IMR-90 (cell line): ENCODE measurements at regions not wholly inside any gene's neighbourhood (a gene's known extent, or its start where the extent isn't known, plus 50 kb on each side); places are given as distances from the start of the nearest gene placed in this dataset.

Experiments
- ATAC-seq: fragments of 200-7000 bp; cut with Tn5 transposase; 2 replicates; pipeline ENCODE4 v1.9.1; 2020; ENCODE audit warnings: low read depth, mild to moderate bottlenecking, moderate library complexity
- BruUV-seq: library from RNA; stranded (reverse); fragments of 400-500 nt; replicated peaks from 2 replicates; lab custom pipeline; 2021; lab: Mats Ljungman, UMichigan
- CTCF ChIA-PET: fragments of 300-600 bp; formaldehyde crosslinking; extraction: SDS; loops from one replicate; lab custom pipeline; 2021; ENCODE audit warnings: antibody characterized with exemption; lab: Yijun Ruan, JAX
- POLR2A ChIA-PET: fragments of 300-600 bp; sonication (Branson Sonifier 250); formaldehyde crosslinking; loops from one replicate; lab custom pipeline; 2022; ENCODE audit warnings: antibody characterized with exemption; ENCODE audit not compliant: unreplicated experiment; lab: Charles Lee
- DNase-seq: peaks from one replicate; pipeline ENCODE4 v3.0.0; 2013
- H2AFZ ChIP-seq: replicated peaks from 2 replicates; pipeline ENCODE3; 2013; ENCODE audit warnings: low read length, mild to moderate bottlenecking; ENCODE audit not compliant: poor library complexity
- H2AK5ac ChIP-seq: 2 replicates; pipeline ENCODE4 v1.6.1; 2013; ENCODE audit warnings: low read depth, low read length, inconsistent platforms
- H2AK9ac ChIP-seq: replicated peaks from 2 replicates; pipeline ENCODE3; 2013; ENCODE audit warnings: mild to moderate bottlenecking, low read depth, low read length, moderate library complexity; ENCODE audit not compliant: poor library complexity
- H2BK120ac ChIP-seq: 2 replicates; pipeline ENCODE4 v1.6.1; 2013; ENCODE audit warnings: low read depth, low read length, inconsistent platforms
- H2BK15ac ChIP-seq: 3 replicates; pipeline ENCODE4 v1.6.1; 2013; ENCODE audit warnings: low read depth, low read length, inconsistent platforms
- H2BK20ac ChIP-seq: 2 replicates; pipeline ENCODE4 v1.6.1; 2013; ENCODE audit warnings: low read depth, mild to moderate bottlenecking, inconsistent platforms, low read length, moderate library complexity
- H2BK5ac ChIP-seq: 2 replicates; pipeline ENCODE4 v1.6.1; 2013; ENCODE audit warnings: mild to moderate bottlenecking, low read depth, low read length, inconsistent platforms; ENCODE audit not compliant: poor library complexity, severe bottlenecking
- H3K14ac ChIP-seq: replicated peaks from 2 replicates; pipeline ENCODE4 v1.6.1; 2013; ENCODE audit warnings: low read depth, low read length, inconsistent platforms
- H3K18ac ChIP-seq: 2 replicates; pipeline ENCODE4 v1.6.1; 2013; ENCODE audit warnings: low read depth, low read length, control low read depth
- H3K23ac ChIP-seq: 2 replicates; pipeline ENCODE4 v1.6.1; 2013; ENCODE audit warnings: low read depth, low read length, inconsistent platforms
- H3K27ac ChIP-seq: 2 replicates; pipeline ENCODE4 v1.5.1; 2013; ENCODE audit warnings: mild to moderate bottlenecking, control low read depth, low read length; ENCODE audit not compliant: insufficient read depth
- H3K27me3 ChIP-seq: 2 replicates; pipeline ENCODE4 v1.6.1; 2013; ENCODE audit warnings: low read length; ENCODE audit not compliant: control insufficient read depth, insufficient read depth
- H3K36me3 ChIP-seq: 2 replicates; pipeline ENCODE4 v1.6.1; 2013; ENCODE audit warnings: low read length, mixed read lengths; ENCODE audit not compliant: control insufficient read depth, insufficient read depth
- H3K4ac ChIP-seq: 2 replicates; pipeline ENCODE4 v1.6.1; 2013; ENCODE audit warnings: low read depth, low read length, inconsistent platforms
- H3K4me1 ChIP-seq: 2 replicates; pipeline ENCODE4 v1.6.1; 2013; ENCODE audit warnings: low read length, mixed read lengths; ENCODE audit not compliant: control insufficient read depth, insufficient read depth
- H3K4me2 ChIP-seq: 2 replicates; pipeline ENCODE4 v1.6.1; 2013; ENCODE audit warnings: low read depth, mild to moderate bottlenecking, control low read depth, low read length, moderate library complexity
- H3K4me3 ChIP-seq: 2 replicates; pipeline ENCODE4 v1.5.1; 2013; ENCODE audit warnings: low read depth, mild to moderate bottlenecking, control low read depth, low read length, moderate library complexity; ENCODE audit not compliant: insufficient read depth
- H3K56ac ChIP-seq: 2 replicates; pipeline ENCODE4 v1.6.1; 2013; ENCODE audit warnings: low read length, inconsistent platforms; ENCODE audit not compliant: insufficient read depth; ENCODE audit errors: extremely low read depth
- H3K79me1 ChIP-seq, 2 experiments: 2 replicates each; pipeline ENCODE4 v1.6.1; 2013; ENCODE audit warnings: low read length in 2 of 2, inconsistent platforms in 1 of 2, low read depth in 1 of 2
- H3K9ac ChIP-seq: 2 replicates; pipeline ENCODE4 v1.6.1; 2013; ENCODE audit warnings: low read depth, low read length, control low read depth
- H3K9me1 ChIP-seq: 2 replicates; pipeline ENCODE4 v1.6.1; 2013; ENCODE audit warnings: low read length, inconsistent platforms; ENCODE audit not compliant: insufficient read depth
- H3K9me3 ChIP-seq: 2 replicates; pipeline ENCODE4 v1.6.1; 2013; ENCODE audit warnings: low read length; ENCODE audit not compliant: control insufficient read depth, insufficient read depth
- H4K20me1 ChIP-seq: 2 replicates; pipeline ENCODE4 v1.6.1; 2013; ENCODE audit warnings: low read length, inconsistent platforms; ENCODE audit not compliant: insufficient read depth
- H4K5ac ChIP-seq: 2 replicates; pipeline ENCODE4 v1.6.1; 2013; ENCODE audit warnings: mild to moderate bottlenecking, low read depth, low read length, control low read depth
- H4K8ac ChIP-seq, 2 experiments: 2 replicates each; pipeline ENCODE4 v1.6.1; 2013; ENCODE audit warnings: low read depth in 2 of 2, low read length in 2 of 2, control low read depth in 1 of 2, inconsistent platforms in 1 of 2
- H4K91ac ChIP-seq: 2 replicates; pipeline ENCODE4 v1.6.1; 2013; ENCODE audit warnings: low read depth, low read length, inconsistent platforms; ENCODE audit not compliant: insufficient read depth
- MAFK ChIP-seq: IDR thresholded peaks from 2 replicates; pipeline ENCODE4 v1.6.1; 2012; ENCODE audit warnings: low read depth, low read length, improper control_type of control experiment
- MXI1 ChIP-seq: IDR thresholded peaks from 2 replicates; pipeline ENCODE4 v1.6.1; 2012; ENCODE audit warnings: low read depth, mild to moderate bottlenecking, low read length, moderate library complexity, borderline replicate concordance
- RAD21 ChIP-seq: IDR thresholded peaks from 2 replicates; pipeline ENCODE4 v1.6.1; 2012; ENCODE audit warnings: low read length, improper control_type of control experiment
- WGBS, 2 experiments: methylation state at CpG; one replicate each; pipeline versions ENCODE4 v1.1.5 to v1.1.7; 2013; ENCODE audit warnings: missing lambda C conversion rate in 2 of 2; ENCODE audit not compliant: insufficient read length in 1 of 2; ENCODE audit errors: extremely low coverage in 2 of 2; 5-methylcytosine and 5-hydroxymethylcytosine counted together
- dilution Hi-C: fragments of 300-500 bp; cut with HindIII; formaldehyde crosslinking; loops from one replicate; pipeline ENCODE4 v1.14.3; 2018; ENCODE audit warnings: low sequenced_read_pairs; ENCODE audit not compliant: unreplicated experiment
- in situ Hi-C: fragments of 300-500 bp; cut with MboI; formaldehyde crosslinking; loops from 3 replicates; pipeline ENCODE4 v1.14.3; 2019; ENCODE audit warnings: low sequenced_read_pairs, inconsistent platforms, mixed read lengths
- intact Hi-C: fragments of 100-400 bp; cut with micrococcal nuclease; formaldehyde crosslinking; loops from 2 replicates; pipeline ENCODE4 v1.10.0; 2022

DNA sequence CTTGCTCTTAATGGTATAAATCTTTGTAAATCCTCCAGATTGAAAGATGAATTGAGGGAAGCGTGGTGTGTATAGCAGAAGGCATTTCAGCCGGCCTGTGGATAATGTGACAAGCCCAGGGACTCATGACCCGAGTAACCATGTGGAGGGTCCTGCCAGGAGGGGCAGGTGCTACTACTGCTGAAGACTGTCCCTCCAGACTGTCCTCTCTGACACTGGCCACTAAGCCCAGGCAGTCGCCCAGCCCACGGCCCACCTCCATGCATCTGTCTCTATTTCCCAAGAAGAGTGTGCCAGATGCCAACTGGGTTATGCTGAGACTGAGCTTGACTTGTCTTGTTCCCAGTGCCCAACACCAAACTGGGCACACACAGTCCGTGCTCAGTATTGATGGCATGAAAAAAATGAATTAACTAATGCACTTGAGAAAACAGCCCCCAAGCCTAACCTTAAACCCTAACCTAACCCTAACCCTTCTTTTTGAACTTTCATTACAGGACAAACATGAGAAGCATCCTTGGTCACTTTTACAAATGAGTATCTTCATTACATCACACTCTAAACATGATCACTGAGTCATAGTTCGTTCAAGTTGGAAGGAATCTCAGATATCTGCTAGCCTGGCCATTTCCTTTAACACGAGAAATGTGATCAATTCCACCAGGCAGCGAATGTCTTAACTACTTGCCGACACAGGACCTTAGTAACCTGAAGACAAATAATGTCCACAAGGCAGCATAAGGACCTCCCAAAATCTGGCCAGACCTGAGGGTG is 182.2 kb upstream of the RREB1 start:
- ChIA-PET CTCF (no interaction called here), POLR2A (no interaction called here)
- Histone ChIP-seq H2BK20ac (no peak overlapping the region), H3K14ac (no peak overlapping the region), H3K56ac (no peak overlapping the region), H3K23ac (no peak overlapping the region), H2BK5ac (no peak overlapping the region), H4K5ac (no peak overlapping the region), H4K20me1 (no peaks in the 10 kb centered on the region), H3K36me3 (no peaks in the 10 kb centered on the region), H2AFZ (no peak overlapping the region), H2AK9ac (no peak overlapping the region), H3K18ac (no peak overlapping the region), H4K91ac (no peak overlapping the region), H3K9me3 (no peaks in the 10 kb centered on the region), H3K27ac (no peak overlapping the region), H3K4me1 (no peaks in the 10 kb centered on the region), H2BK120ac (no peak overlapping the region), H4K8ac (no peak overlapping the region), H3K79me1 (no peaks in the 10 kb centered on the region), H2BK15ac (no peak overlapping the region), H3K9me1 (no peaks in the 10 kb centered on the region), H3K9ac (no peak overlapping the region), H3K27me3 (no peaks in the 10 kb centered on the region; the same call in none of the 2 replicates), H3K4me3 (no peak overlapping the region), H3K4me2 (no peak overlapping the region), H3K4ac (no peak overlapping the region), H2AK5ac (no peak overlapping the region)
- ATAC-seq: peak; percentile 56; the same call in 1 of the 2 replicates
- dilution Hi-C loops (no loop called here), in situ Hi-C loops (no loop called here), intact Hi-C loops (no loop called here)
- BruUV-seq: no TSS peak
- peak; percentile 20 for DNase-seq
- TF ChIP-seq MXI1 (no peak), RAD21 (no peak), MAFK (no peak)
- 57% methylated on average over 3 of the region's 10 CpGs; no CpG with 5 or more reads in 1 of the 2 experiments for WGBS, 2 experiments
